ENCODE measurements at regions not wholly inside any gene's neighbourhood (a gene's known extent, or its start where the extent isn't known, plus 50 kb on each side); places are given as distances from the start of the nearest gene placed in this dataset.

DNA sequence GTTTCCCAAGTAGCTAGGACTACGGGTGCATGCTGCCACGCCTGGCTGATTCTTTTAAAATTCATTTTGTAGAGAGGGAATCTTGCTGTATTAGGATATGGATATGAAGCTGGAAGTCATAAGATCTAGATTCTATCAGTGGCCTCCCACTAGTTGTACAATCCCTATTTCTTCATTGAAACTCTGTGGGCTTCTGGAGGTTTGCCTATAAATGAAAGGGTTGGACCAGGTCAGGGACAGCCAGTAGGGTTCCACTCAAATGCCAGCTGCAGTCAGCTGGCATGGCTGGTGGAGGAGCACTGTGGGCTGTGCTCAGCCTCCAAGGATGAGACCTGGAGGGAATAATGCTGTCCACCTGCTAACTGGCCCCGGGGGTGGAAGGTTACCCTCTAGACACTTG is 110.2 kb upstream of the GJB6 start:
- intact Hi-C loops (cut with micrococcal nuclease) = no loop called here
- Histone ChIP-seq H3K36me3 (ENCODE audit: insufficient read depth, low read length) (no peaks in the 10 kb centered on the region), H3K27me3 (ENCODE audit: insufficient read depth, low read length) (no peaks in the 10 kb centered on the region), H3K4me1 (ENCODE audit: insufficient read depth, low read length) (no peaks in the 10 kb centered on the region), H3K4me3 (ENCODE audit: low read length in 2 of 2) (no peak overlapping the region), H3K27ac (ENCODE audit: low read depth, low read length) (no peak overlapping the region), H3K9me3 (ENCODE audit: control insufficient read depth in 1 of 2, low read length in 2 of 2) (no peaks in the 10 kb centered on the region)
- no peaks in the 10 kb centered on the region for H3K9me3 Mint-ChIP-seq
- no peak overlapping the region for H3K27ac Mint-ChIP-seq
- H3K36me3 Mint-ChIP-seq = no peaks in the 10 kb centered on the region
- peaks cover 0 to 4% (median 2%) of the 10 kb centered on the region in 4 donors for H3K4me1 Mint-ChIP-seq
- CTCF ChIA-PET (ENCODE audit: partially characterized antibody) = no interaction called here
- POLR2A ChIA-PET (ENCODE audit: partially characterized antibody) = no interaction called here
- no peak for DNase-seq
- H3K4me3 Mint-ChIP-seq = no peak overlapping the region
- H3K27me3 Mint-ChIP-seq = peaks cover 2 to 5% of the 10 kb centered on the region in 2 donors

DNA sequence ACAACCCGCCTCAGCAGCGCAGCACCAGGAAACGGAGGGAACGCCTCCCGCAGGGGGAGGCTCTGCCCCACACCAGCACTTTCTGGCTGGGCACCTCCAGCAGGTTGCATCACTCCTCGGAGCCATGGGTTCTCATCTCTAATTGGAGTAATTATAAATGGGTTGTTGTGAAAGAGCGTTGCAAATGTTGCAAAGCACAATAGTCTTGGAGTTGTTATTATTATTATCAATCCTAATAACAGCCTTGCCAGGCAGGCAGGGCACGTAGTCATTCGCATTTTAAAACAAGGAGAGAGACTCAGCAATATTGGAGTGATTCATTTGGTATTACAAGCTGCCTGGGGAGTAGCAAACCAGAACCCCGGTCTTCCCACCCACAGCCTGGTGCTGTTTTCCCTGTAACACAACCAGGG is 108.6 kb upstream of the GJB6 start:
- Histone ChIP-seq H3K27me3 (ENCODE audit: insufficient read depth, low read length) (no peaks in the 10 kb centered on the region), H3K27ac (ENCODE audit: low read depth, low read length) (no peak overlapping the region), H3K36me3 (ENCODE audit: insufficient read depth, low read length) (no peaks in the 10 kb centered on the region), H3K4me3 (ENCODE audit: low read length in 2 of 2) (no peak overlapping the region), H3K9me3 (ENCODE audit: control insufficient read depth in 1 of 2, low read length in 2 of 2) (no peaks in the 10 kb centered on the region), H3K4me1 (ENCODE audit: insufficient read depth, low read length) (no peaks in the 10 kb centered on the region)
- intact Hi-C loops (cut with micrococcal nuclease) = no loop called here
- CTCF ChIA-PET (ENCODE audit: partially characterized antibody) = no interaction called here
- POLR2A ChIA-PET (ENCODE audit: partially characterized antibody) = no interaction called here
- H3K36me3 Mint-ChIP-seq = no peaks in the 10 kb centered on the region
- peaks cover 5% of the 10 kb centered on the region in 2 donors for H3K27me3 Mint-ChIP-seq
- H3K27ac Mint-ChIP-seq = no peak overlapping the region
- H3K4me3 Mint-ChIP-seq = no peak overlapping the region
- H3K9me3 Mint-ChIP-seq = no peaks in the 10 kb centered on the region
- H3K4me1 Mint-ChIP-seq = peaks cover 0 to 9% (median 3%) of the 10 kb centered on the region in 4 donors
- no peak for DNase-seq

- no peak overlapping the region for H3K27ac ChIP-seq (ENCODE audit: low read depth, low read length)
- Mint-ChIP-seq H3K4me1 (peaks cover 0 to 9% (median 3%) of the 10 kb centered on the region in 4 donors), H3K27ac (no peak overlapping the region), H3K9me3 (no peaks in the 10 kb centered on the region), H3K4me3 (no peak overlapping the region), H3K27me3 (peaks cover 5% of the 10 kb centered on the region in 2 donors), H3K36me3 (no peaks in the 10 kb centered on the region)
- no peak for DNase-seq
- no peaks in the 10 kb centered on the region for H3K27me3 ChIP-seq (ENCODE audit: insufficient read depth, low read length)
- ChIA-PET CTCF (ENCODE audit: partially characterized antibody) (no interaction called here), POLR2A (ENCODE audit: partially characterized antibody) (no interaction called here)
- H3K4me3 ChIP-seq (ENCODE audit: low read length in 2 of 2) = no peak overlapping the region
- H3K9me3 ChIP-seq (ENCODE audit: control insufficient read depth in 1 of 2, low read length in 2 of 2) = no peaks in the 10 kb centered on the region
- intact Hi-C loops (cut with micrococcal nuclease) = no loop called here
- no peaks in the 10 kb centered on the region for H3K36me3 ChIP-seq (ENCODE audit: insufficient read depth, low read length)
- H3K4me1 ChIP-seq (ENCODE audit: insufficient read depth, low read length) = no peaks in the 10 kb centered on the region
These were observed 108.1 kb upstream of the GJB6 start for GRCh38 chr13:20340136-20340758.

DNA sequence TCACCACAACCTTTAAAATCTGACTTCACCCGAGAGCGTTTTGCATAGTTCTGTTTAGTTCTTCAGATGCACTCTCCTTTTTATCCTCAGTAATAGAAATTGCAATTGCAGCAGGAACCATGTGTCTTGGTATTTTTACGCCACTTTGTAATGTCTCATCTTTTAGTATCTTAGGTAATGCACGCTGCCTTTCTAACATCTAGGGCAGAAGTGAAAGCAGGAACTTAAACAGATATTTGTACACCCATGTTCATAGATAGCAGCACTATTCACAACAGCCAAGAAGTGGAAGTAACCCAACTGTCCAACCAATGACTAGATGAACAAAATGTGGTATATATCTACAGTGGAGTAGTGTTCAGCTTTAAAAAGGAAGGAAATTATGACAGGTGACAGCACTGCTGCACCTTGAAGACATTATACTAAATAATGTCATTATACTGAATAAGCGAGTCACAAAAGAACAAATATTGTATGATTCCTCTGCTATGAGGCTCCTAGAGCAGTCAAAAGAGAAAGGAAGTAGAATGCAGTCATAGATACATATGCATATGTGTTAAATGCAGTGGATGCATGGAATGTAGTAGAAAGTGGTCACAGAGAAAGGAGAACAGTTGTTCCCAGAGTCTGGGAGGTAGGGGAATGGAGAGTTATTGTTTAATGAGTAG is 105.9 kb upstream of the GJB6 start:
- no peaks in the 10 kb centered on the region for H3K9me3 ChIP-seq (ENCODE audit: control insufficient read depth in 1 of 2, low read length in 2 of 2)
- H3K27me3 ChIP-seq (ENCODE audit: insufficient read depth, low read length) = no peaks in the 10 kb centered on the region
- POLR2A ChIA-PET (ENCODE audit: partially characterized antibody) = no interaction called here
- no peak overlapping the region for H3K4me3 ChIP-seq (ENCODE audit: low read length in 2 of 2)
- H3K27me3 Mint-ChIP-seq = peaks cover 3 to 5% of the 10 kb centered on the region in 2 donors
- no peak for DNase-seq
- H3K9me3 Mint-ChIP-seq = no peaks in the 10 kb centered on the region
- peaks cover 0 to 9% (median 3%) of the 10 kb centered on the region in 4 donors for H3K4me1 Mint-ChIP-seq
- no peaks in the 10 kb centered on the region for H3K36me3 Mint-ChIP-seq
- CTCF ChIA-PET (ENCODE audit: partially characterized antibody) = no interaction called here
- peak overlapping the region in 1 of 7 donors; percentile 13 for H3K27ac Mint-ChIP-seq
- H3K36me3 ChIP-seq (ENCODE audit: insufficient read depth, low read length) = no peaks in the 10 kb centered on the region
- no peak overlapping the region for H3K27ac ChIP-seq (ENCODE audit: low read depth, low read length)
- intact Hi-C loops (cut with micrococcal nuclease) = no loop called here
- no peak overlapping the region for H3K4me3 Mint-ChIP-seq
- no peaks in the 10 kb centered on the region for H3K4me1 ChIP-seq (ENCODE audit: insufficient read depth, low read length)

GRCh38 chr13:20336761-20337160 is 104.6 kb upstream of the GJB6 start:
- Histone ChIP-seq H3K9me3 (ENCODE audit: control insufficient read depth in 1 of 2, low read length in 2 of 2) (no peaks in the 10 kb centered on the region), H3K4me3 (ENCODE audit: low read length in 2 of 2) (no peak overlapping the region), H3K4me1 (ENCODE audit: insufficient read depth, low read length) (no peaks in the 10 kb centered on the region), H3K36me3 (ENCODE audit: insufficient read depth, low read length) (no peaks in the 10 kb centered on the region), H3K27ac (ENCODE audit: low read depth, low read length) (no peak overlapping the region), H3K27me3 (ENCODE audit: insufficient read depth, low read length) (no peaks in the 10 kb centered on the region)
- intact Hi-C loops (cut with micrococcal nuclease) = no loop called here
- Mint-ChIP-seq H3K36me3 (no peaks in the 10 kb centered on the region), H3K27me3 (peaks cover 0 to 3% of the 10 kb centered on the region in 2 donors), H3K9me3 (no peaks in the 10 kb centered on the region), H3K4me1 (peaks cover 0 to 9% (median 3%) of the 10 kb centered on the region in 4 donors), H3K27ac (peak overlapping the region in 2 of 7 donors; percentile 4 to 42), H3K4me3 (peak overlapping the region in 1 of 8 donors; percentile 52)
- no peak for DNase-seq
- CTCF ChIA-PET (ENCODE audit: partially characterized antibody) = no interaction called here
- POLR2A ChIA-PET (ENCODE audit: partially characterized antibody) = no interaction called here

- no peak overlapping the region for H3K27ac ChIP-seq (ENCODE audit: low read depth, low read length)
- no peak overlapping the region for H3K4me3 ChIP-seq (ENCODE audit: low read length in 2 of 2)
- no peaks in the 10 kb centered on the region for H3K27me3 ChIP-seq (ENCODE audit: insufficient read depth, low read length)
- Mint-ChIP-seq H3K27me3 (peaks cover 0 to 3% of the 10 kb centered on the region in 2 donors), H3K27ac (no peak overlapping the region), H3K4me3 (no peak overlapping the region), H3K9me3 (peaks cover 0 to 3% (median 0%) of the 10 kb centered on the region in 8 donors), H3K36me3 (no peaks in the 10 kb centered on the region), H3K4me1 (peaks cover 0 to 9% (median 3%) of the 10 kb centered on the region in 4 donors)
- DNase-seq = no peak
- H3K36me3 ChIP-seq (ENCODE audit: insufficient read depth, low read length) = no peaks in the 10 kb centered on the region
- no peaks in the 10 kb centered on the region for H3K9me3 ChIP-seq (ENCODE audit: control insufficient read depth in 1 of 2, low read length in 2 of 2)
- CTCF ChIA-PET (ENCODE audit: partially characterized antibody) = no interaction called here
- POLR2A ChIA-PET (ENCODE audit: partially characterized antibody) = no interaction called here
- no peaks in the 10 kb centered on the region for H3K4me1 ChIP-seq (ENCODE audit: insufficient read depth, low read length)
- intact Hi-C loops (cut with micrococcal nuclease) = no loop called here
These were observed 102.2 kb upstream of the GJB6 start for GRCh38 chr13:20334309-20334708.

DNA sequence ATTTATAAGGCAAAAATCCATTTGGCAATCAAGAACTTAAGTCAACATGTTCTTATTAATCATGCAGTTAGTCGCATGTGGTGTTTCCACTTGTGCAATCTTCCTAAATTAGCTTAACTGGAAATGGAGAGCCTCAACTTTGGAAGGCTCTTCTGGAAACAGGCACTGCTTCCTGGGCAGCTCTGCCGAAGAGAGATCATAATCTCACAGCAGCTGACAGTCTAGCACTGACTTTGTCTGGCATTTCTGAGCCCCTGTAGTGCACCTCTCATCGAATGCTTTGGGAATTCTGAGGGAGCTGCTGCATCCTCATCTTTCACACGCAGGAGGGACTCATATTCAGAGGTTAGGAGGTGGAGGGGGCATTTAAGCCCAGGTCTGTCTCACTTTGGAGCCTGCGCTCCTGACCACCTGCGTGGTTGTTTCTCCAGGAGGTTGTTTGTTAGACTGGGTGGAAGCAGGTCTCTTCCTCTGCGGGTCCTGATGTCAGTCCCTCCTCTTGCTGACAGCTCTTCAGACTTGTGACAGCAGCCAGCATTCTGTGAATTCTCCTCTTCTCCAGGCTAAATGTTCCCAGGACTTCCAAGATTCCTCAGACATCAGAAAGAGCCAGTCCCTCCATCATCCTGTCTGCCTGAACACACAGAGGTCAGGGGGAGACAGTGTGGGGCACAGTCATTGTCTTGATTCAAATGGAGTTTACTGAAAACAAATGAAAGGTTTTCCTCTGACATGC is 100.4 kb upstream of the GJB6 start:
- no peaks in the 10 kb centered on the region for H3K27me3 ChIP-seq (ENCODE audit: insufficient read depth, low read length)
- no peaks in the 10 kb centered on the region for H3K36me3 Mint-ChIP-seq
- H3K36me3 ChIP-seq (ENCODE audit: insufficient read depth, low read length) = no peaks in the 10 kb centered on the region
- no peaks in the 10 kb centered on the region for H3K9me3 ChIP-seq (ENCODE audit: control insufficient read depth in 1 of 2, low read length in 2 of 2)
- intact Hi-C loops (cut with micrococcal nuclease) = no loop called here
- ChIA-PET POLR2A (ENCODE audit: partially characterized antibody) (no interaction called here), CTCF (ENCODE audit: partially characterized antibody) (no interaction called here)
- no peak overlapping the region for H3K4me3 ChIP-seq (ENCODE audit: low read length in 2 of 2)
- H3K27ac Mint-ChIP-seq = no peak overlapping the region
- no peak overlapping the region for H3K4me3 Mint-ChIP-seq
- peaks cover 7 to 8% of the 10 kb centered on the region in 2 donors for H3K27me3 Mint-ChIP-seq
- DNase-seq = no peak
- no peak overlapping the region for H3K27ac ChIP-seq (ENCODE audit: low read depth, low read length)
- H3K4me1 Mint-ChIP-seq = peaks cover 0 to 5% (median 1%) of the 10 kb centered on the region in 4 donors
- H3K9me3 Mint-ChIP-seq = peaks cover under 1 to 8% (median 6%) of the 10 kb centered on the region in 8 donors
- no peaks in the 10 kb centered on the region for H3K4me1 ChIP-seq (ENCODE audit: insufficient read depth, low read length)

Data from CD4-positive, alpha-beta memory T cell (primary cell).